Urothelium cell line (cell line): ENCODE measurements at regions not wholly inside any gene's neighbourhood (a gene's known extent, or its start where the extent isn't known, plus 50 kb on each side); places are given as distances from the start of the nearest gene placed in this dataset.
A peak's percentile ranks its signal among the peaks of the same experiment; 100 is the strongest.

Experiments
- DNase-seq: peaks from one replicate; pipeline ENCODE4 v3.0.0; 2011; ENCODE audit warnings: low spot score, mixed read lengths
- FAIRE-seq: peaks from 2 replicates; lab custom pipeline; 2011; peaks lifted over from hg19 to GRCh38; lab: Jason Lieb, UNC

- DNase-seq, result no peak
- no peak for FAIRE-seq
These were observed 263.3 kb downstream of the SLITRK1 start for GRCh38 chr13:83618966-83619365.

DNA sequence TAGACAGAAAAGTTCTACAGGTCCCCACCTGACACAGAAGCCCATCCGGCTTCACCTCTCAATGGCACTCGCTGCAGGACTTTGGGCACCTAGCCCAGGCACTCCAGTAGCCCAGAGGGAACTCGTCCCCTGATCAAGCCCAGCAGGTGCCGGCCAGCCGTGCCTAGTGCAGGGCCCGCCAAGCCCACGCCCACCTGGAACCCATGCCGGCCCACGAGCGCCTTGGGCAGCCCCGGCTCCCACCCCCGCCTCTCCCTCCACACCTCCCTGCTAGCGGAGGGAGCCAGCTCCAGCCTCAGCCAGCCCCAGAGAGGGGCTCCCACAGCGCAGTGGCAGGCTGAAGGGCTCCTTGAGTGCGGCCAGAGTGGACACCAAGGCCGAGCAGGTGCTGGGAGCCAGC lies 268.8 kb downstream of the SLITRK1 start:
- DNase-seq, result no peak
- FAIRE-seq, result no peak

DNA sequence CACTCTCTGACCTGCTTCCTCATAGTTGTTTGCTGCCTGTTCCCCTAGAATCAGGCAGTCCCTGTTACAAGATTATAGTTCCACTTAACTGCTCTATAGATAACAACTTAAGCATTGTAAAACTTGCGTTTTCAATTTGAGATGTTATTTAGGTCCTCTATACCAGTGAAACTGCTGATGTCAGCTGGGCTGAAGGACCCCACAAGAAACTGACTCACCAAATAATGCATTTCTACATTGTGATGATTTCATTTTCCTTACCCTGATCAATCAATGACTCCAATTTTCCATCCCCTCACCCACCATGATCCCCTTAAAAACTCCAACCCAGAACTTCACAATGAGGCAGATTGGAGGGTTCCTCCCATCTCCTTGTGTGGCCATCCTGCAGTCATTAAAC lies 280.7 kb downstream of the SLITRK1 start:
- FAIRE-seq (no peak), DNase-seq (no peak)

DNA sequence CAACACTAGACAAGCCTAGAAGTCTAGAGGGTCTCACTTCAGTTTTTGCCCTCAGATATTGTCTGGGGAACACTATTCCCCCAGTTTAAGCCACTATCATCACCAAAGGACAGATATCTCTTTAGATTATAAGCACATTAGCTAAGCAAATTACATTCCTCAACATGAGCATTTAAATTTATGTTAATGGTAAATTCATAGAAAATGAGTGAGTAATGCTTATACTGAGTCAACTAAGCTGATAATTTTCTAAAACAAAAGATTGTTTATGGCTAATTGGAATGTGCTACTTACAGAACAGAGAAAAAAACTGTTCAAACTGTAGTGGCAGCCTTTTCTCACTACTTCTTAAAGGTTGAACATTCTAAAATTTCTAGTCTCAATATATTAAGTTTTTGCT lies 290.2 kb downstream of the SLITRK1 start:
- DNase-seq (no peak), FAIRE-seq (no peak)

DNA sequence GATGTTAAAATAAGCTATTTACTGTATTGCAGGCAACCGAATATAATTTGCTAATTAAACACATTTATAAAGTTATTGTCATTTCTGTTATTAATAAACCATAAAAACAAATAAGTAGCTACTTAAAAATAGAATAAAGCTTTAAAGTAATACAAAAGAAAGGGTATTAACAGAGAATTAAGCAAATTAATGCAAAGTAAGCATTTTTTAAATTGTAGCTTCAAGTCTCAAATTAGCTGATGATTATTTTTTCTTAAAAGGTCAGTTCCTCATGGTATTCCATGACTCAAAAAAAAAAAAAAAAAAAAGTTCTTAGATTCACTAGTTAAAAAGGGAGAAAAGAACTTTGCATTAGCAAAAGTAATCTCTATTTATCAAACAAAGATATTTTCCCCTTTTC lies 292.5 kb downstream of the SLITRK1 start:
- no peak for FAIRE-seq
- no peak for DNase-seq

DNA sequence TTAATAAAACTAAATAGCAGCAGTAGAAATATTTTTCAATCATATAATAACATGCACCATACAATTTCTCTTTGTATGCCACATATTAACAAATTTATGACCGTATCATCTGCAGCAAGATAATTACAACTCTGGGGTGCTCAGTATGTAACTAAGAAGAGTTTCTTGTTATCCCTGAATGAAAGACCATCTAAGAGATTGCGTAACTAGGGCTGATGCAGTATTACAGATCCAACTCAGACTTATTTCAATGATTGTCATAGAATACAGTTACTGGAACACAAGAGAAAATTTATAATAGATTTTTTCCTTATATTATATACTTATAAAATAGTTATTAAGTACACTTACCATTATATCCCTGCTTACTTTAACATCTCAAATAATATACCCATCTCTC lies 305.1 kb downstream of the SLITRK1 start:
- no peak for DNase-seq
- no peak for FAIRE-seq

DNA sequence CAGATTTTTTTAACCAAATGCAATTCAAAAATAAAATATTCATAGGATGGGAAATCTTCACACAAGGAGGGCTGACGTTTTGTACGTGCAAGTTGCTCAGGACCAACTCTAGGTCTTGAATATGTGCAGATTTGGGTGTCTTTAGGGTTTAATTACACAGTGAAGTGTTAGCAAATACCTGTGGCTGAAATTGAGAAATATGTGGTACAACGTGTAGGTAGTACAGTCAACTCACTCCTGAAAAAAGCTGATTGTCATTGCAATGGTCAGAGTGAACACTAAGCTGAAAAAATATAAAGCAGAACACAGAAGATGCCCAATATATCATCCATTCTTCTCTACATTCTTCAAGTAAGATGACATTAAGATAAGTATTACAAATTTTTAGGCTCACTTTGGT lies 314.3 kb downstream of the SLITRK1 start:
- no peak for FAIRE-seq
- DNase-seq, result no peak

DNA sequence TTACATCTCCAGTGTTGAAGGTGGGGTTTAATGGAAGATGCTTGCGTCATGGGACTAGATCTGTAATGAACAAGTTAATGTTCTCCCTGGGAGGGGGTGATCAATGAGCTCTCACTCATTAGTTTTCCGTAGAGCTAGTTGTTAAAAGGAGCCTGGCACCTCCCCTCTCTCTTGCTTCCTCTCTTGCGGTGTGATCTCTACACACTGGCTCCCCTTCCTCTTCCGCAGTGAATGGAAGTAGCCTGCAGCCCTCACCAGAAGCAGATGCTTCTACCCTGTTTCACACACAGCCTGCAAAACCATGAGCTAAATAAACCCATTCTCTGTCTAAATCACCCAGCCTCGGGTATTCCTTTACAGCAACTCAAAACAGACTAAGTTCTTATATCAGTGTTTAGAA lies 318.8 kb downstream of the SLITRK1 start:
- DNase-seq, result no peak
- FAIRE-seq, result no peak

DNA sequence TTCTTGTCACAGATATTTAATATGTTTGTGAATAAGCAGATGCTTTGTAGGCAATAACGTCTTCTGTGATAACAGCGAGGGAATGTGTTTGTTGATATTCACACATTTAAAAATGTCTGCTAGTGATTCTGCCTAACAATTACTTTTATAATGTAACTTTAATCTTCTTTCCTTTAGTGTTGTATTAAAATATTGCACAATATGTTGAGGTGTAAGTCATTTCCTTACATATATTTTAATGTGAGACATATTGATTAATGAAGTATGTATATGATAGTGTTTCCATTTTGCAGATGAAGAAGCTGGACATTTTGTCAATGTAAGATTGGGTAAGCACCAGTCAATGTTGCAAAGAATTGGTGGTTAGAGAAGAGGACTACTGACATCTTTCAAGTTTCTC lies 324.4 kb downstream of the SLITRK1 start:
- DNase-seq (no peak), FAIRE-seq (no peak)

DNA sequence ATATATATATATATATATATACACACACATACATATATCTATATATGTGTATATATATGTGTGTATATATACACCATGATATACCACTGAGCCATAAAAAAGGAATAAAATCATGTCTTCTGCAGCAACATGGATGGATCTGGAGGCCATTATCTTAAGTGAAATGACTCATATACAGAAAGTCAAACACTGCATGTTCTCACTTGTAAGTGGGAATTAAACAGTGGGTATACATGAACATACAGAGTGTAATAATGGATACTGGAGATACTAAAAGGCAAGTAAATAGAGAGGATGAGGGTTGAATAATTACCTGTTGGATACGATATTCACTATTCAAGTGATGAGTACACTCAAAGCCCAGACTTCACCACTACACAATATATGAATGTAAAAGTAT lies 332.6 kb downstream of the SLITRK1 start:
- no peak for DNase-seq
- FAIRE-seq, result no peak

DNA sequence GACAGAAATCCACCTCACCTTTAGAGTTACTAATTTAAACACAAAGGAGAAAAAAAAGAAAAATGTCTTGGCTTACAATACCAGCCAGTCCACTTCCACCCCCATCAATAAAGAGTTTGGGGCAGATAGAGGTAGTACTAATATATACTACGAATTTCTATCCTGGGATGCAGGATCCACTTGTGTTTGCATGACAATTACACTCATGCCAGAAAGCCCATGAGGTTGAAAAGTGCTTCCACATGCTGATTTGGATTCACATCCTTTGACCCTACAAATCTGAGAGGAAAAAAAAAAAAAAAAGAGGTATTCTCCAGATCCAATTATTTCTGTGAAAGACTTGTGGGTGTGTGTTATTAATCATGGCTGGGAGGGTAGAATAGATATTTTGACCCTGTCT lies 335.2 kb downstream of the SLITRK1 start:
- no peak for DNase-seq
- no peak for FAIRE-seq

DNA sequence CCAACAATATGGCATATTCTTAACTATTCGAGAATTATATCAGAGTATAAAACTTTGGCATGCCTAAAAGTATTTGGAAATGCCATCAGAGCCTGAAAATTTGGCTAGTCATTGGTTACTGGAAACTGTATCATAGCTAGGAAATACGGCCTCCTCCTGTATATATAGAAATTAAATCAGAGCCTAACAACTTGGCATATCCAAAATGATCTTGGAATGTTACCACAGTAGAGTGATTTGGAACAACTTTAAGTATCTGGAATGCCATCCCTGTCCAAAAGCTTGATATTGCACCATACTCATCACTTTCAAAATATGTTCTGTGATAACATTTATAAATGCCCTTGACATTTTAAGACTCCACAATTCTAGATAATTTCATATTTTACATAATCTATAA lies 335.8 kb downstream of the SLITRK1 start:
- DNase-seq (no peak), FAIRE-seq (no peak)

DNA sequence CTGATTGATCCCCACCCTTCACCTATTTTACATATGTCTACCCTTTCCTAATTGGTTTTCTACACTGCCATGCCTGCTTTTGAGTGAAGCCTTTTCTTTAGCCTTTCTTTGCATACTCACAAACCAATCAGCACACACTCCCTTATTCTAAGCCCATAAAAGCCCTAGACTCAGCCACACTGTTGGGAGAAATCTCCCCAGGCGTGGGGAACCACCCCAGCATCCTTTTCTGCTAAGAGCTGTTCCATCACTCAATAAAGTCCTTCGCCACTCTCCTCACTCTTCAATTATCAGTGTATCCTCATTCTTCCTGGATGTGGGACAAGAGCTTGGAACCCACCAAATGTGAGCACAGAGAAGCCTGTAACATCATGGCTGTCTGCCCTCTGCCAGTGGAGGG lies 343.6 kb downstream of the SLITRK1 start:
- no peak for FAIRE-seq
- DNase-seq, result no peak

DNA sequence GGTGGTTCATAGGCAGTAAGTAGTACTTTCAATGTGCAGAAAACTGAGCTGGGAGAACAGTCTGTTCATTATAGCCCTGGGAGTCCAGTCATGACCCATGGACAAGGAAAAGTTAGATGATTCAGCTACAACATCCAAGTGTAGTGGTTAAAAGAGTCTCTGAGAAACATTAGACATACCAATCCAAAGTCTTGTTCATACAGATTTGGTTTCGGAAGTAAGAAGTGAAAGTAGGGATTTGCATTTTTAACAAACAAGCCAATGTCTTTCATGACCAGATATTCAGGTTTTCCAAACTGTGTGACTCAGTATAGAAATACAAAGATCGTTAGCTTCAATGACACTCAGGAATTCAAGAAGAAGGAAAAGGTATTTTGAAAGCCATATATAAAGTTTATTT lies 345.3 kb downstream of the SLITRK1 start:
- FAIRE-seq (no peak), DNase-seq (no peak)

GRCh38 chr13:83536153-83536552 lies 346.1 kb downstream of the SLITRK1 start:
- DNase-seq (no peak), FAIRE-seq (no peak)

GRCh38 chr13:83532809-83533208 lies 349.5 kb downstream of the SLITRK1 start:
- FAIRE-seq, result no peak
- no peak for DNase-seq

DNA sequence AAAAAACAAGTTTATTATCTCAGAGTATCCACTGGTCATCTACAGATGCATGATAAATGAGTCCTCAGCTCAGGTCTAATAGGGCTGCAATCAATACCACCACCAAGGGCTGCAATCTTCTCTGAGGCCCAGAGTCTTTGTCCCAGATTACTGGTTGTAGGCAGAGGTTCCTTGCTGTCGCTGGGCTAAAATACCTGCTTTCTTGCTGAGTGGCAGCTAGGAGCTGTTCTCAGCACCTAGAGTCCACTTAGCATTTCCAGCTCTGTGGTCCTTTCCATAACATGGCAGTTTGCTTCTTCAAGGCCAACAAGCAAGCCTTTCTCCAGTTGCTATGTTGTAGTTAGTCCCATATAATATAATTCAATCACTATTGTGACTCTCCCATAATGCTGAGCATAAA lies 351.3 kb downstream of the SLITRK1 start:
- DNase-seq (no peak), FAIRE-seq (no peak)

- no peak for FAIRE-seq
- DNase-seq, result no peak
These were observed 365.5 kb downstream of the SLITRK1 start for GRCh38 chr13:83516781-83517180.

- FAIRE-seq, result no peak
These were observed 366.8 kb downstream of the SLITRK1 start for GRCh38 chr13:83515268-83516015.

DNA sequence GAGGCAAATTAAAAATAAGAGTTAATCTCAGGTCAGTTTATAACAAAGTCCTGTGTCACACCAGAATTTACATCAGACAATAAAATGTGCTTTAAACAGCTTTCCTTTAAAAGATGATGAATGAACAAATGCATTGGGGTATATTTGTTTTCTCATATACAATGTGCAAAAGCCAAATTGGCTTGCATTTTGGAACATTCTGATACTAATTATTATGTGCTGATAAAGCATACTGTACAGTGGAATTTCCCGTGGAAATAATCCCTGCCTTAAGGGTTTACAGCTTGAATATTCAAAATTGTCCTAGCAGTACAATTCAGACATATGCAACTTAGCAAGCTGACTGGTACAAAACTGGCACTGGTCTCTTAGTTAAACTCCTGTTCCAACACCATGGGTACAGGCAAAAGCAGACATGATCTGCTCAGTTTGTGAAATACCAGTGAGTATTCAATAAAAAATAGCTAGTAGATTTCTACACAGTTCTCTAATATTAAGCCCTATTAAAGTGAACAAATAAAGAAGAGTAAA lies 373.4 kb downstream of the SLITRK1 start:
- FAIRE-seq (no peak), DNase-seq (no peak)

More at GRCh38 chr13:83515268-83516015, 366.8 kb downstream of the SLITRK1 start:
- DNase-seq, result no peak

DNA sequence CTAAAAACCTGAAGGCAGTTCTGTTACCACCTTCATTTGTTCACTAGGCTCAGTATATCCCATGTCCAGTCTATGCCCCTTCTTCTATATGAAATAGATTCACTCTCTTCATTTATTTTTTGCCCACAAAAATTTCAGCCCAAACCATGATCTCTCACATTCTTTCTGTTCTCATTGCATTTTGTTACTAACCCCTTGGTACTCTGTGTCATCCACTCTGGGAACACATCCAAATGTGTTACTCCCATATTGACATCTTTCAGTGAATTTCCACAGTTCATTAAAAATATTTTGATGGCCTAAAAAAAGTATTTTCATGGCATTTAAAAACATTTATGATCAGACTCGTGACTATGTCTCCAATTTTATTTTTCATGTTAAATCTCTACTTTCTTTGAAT lies 378.9 kb downstream of the SLITRK1 start:
- peak; percentile 2 for DNase-seq
- no peak for FAIRE-seq

DNA sequence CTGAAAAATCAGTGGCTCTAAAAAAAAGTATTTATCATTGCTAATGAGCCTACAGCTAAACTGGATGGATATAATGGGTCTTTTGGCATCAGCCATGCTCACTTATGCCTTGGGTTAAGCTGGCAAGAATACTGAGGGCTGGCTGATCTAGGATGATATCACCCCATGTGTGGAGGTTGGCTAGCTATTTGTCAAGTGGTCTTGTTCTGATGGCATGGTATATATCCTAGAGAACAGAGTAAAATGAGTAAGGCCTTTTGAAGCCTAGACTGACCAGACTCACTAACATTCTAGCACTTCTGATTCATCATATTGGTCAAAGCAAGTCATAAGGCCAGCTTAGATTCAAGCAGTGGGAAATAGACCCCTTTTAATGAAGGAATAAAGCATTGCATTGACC lies 383.0 kb downstream of the SLITRK1 start:
- DNase-seq, result no peak
- no peak for FAIRE-seq
